ENCODE measurements at regions not wholly inside any gene's neighbourhood (a gene's known extent, or its start where the extent isn't known, plus 50 kb on each side); places are given as distances from the start of the nearest gene placed in this dataset.
A peak's percentile ranks its signal among the peaks of the same experiment; 100 is the strongest.
"Not testable (repeated sequence)": the region's sequence is repeated elsewhere in the genome, so short reads cannot be mapped to it uniquely, and the experiment has no call there.

DNA sequence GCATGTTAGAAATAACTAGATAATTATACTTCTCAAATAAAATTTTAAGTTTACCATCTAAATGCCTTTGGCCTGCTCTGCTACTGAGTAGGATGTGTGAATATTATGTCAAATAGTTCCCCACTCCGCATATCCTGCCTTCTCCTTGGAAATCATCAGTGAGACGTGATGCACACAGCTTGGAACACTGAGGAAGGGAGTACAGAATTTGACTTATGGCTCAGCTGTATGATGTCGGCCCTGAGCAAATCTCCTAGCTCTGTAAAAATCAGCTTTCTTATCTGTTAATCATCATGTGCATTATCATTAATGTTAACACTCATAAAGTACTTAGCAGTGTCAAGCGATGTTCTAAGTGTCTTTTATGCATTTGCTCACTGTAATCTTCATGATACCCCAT is 241.0 kb upstream of the ANKRD50 start:
- intact Hi-C loops (cut with DNase I), result no loop called here
- no peak for DNase-seq
- no peak for ATAC-seq

DNA sequence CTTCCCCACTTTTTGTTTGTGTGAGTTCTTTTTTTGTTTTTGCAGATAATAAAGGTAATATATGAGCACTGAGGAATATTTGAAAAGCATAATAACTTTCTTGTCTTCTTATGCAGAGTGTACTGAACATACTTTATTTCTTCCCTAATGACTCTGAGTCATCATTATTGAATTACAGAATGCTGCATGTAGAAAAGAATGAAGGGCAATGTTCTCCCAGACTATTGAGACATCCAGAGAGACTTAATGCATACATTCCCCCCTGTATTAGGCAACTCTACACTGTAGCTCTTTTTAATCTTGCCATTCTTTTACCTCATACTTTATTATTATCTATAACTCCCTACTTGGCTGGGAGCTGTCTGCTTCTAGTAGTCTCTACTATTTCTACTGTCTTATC is 240.5 kb upstream of the ANKRD50 start:
- DNase-seq (no peak), ATAC-seq (peak in 1 of 2 donors; percentile 32)
- intact Hi-C loops (cut with DNase I), result no loop called here

DNA sequence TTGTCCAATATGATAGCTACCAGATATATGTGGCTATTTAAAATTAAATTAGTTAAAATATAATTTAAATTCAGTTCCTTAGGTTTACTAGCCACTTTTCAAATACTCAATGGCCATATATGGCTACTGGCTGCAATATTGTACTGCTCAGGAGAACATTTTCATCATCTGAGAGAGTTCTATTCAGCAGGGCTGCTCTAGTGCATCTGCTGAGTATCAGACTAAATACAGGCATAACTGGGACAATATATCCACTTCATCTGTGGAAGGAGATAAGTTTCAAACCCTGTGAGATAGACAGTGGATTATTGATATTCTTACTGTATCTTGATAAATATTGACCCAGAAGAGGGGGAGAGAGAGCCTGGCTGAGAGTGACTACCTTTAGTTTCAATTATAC is 240.1 kb upstream of the ANKRD50 start:
- intact Hi-C loops (cut with DNase I), result no loop called here
- DNase-seq, result no peak
- ATAC-seq, result no peak

DNA sequence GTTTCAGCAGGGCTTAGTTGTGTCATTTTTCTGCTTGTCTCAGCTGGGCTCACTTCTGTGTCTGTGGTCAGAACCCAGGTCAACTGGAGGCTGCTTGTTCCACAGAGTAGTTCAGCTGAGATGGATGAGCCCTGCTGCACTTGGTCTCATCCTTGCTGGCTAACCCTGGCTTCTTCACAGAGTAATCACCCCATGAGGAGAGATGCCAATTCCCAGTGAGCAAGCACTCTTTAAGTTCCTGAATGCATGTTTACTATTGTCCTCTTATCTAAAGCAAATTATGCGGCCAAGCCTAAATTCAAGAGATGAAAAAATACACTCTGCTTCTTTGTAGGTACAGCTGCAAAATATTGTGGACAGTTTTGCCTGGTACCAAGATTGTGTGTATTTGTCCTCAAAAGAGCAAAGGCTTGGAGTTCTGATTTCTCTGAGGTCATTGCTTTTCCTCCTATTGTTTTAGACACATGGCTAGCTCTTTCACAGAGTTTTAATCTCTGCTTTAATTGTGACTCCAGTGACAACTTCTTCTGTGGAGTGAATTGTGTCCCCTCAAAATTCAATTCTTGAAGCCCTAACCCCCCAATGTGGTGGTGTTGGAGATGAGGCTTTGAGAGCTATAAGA is 236.6 kb upstream of the ANKRD50 start:
- DNase-seq (no peak), ATAC-seq (no peak)
- intact Hi-C loops (cut with DNase I), result no loop called here

DNA sequence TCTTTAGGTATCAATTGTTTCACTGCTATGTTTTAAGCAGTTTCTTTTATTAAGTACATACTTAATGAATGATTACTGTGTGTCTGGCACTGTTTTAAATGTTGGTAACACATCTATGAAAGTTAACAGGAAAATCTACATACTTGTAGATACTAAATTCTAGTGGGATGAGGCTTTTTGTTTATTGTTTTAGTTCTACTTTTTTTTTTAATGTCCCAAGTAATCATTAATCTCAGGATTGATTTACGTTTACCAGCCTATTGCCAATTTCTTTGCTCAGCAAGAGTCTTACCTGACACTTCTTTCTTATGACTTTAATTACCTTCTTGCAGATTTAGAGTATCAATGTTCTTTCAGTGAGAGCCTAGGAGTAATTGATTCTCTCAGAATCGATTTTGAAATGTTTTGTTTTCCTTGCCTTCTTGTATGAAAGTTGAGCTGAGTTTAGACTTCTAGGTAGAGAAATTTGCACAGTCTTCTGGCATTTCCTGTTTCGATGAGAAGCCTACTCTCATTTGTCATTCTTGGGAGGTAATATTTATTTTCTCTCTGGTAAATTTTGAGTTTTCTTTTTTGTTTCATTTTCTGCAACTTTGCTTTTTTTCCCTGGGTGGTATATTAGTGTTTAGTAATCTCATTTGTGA is 235.2 kb upstream of the ANKRD50 start:
- intact Hi-C loops (cut with DNase I), result no loop called here
- ATAC-seq, result no peak

DNA sequence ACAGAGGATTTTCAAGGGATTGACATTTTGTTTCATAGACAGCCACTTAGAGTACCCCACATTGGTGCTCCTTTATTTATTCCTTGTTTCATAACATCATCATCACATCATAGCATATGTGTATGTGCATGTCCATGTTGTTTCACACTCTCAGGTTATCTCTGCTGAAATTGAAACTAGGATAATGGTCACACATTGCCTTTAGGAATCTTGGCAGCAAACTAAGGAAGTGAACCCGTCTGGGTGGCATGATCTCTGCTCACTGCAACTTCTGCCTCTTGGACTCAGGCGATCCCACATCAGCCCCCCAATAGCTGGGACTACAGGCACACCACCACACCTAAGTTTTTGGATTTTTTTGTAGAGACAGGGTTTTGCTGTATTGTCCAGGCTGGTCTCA is 234.2 kb upstream of the ANKRD50 start:
- intact Hi-C loops (cut with DNase I), result no loop called here
- no peak for ATAC-seq
- no peak for DNase-seq

More for the DNA sequence above, 235.2 kb upstream of the ANKRD50 start:
- DNase-seq, result no peak

DNA sequence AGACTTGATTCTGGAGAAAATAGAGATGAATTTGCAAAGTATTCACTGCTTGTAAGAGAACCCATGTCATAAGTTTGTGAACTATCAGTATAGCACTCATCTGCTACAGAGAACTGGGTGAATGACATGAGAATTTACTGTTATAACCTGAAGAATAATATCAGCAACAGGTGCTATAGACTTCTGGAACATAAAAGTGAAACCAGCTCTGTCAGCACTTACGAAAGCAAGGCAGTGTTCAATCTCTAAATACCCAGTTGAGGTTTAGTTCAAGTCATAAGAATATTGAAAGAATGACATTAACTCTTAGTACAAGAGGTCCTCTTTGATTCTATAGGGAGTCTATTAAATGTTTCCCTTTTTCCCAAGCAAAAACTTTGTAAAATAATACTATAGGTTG is 232.9 kb upstream of the ANKRD50 start:
- ATAC-seq, result no peak
- intact Hi-C loops (cut with DNase I), result no loop called here
- DNase-seq, result no peak

DNA sequence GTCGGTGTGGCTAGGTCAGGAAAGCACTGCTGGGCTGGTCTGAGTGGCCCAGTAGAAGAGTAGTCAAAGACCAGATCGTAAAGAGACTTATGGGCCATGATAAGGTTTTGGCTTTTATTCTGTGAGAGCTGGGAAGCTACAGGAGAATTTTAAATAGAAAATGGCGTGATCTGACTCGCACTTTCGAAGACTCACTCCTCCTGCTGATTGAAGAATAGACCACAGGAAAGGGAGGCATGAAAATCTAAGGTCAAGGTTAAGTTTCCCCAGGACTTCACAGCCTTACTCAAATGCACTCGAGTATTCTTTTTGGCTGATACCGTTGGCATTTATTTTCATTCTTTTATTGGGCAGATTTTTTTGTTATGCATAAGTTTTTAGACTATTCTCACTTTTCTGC is 231.4 kb upstream of the ANKRD50 start:
- no peak for ATAC-seq
- intact Hi-C loops (cut with DNase I), result no loop called here
- no peak for DNase-seq

DNA sequence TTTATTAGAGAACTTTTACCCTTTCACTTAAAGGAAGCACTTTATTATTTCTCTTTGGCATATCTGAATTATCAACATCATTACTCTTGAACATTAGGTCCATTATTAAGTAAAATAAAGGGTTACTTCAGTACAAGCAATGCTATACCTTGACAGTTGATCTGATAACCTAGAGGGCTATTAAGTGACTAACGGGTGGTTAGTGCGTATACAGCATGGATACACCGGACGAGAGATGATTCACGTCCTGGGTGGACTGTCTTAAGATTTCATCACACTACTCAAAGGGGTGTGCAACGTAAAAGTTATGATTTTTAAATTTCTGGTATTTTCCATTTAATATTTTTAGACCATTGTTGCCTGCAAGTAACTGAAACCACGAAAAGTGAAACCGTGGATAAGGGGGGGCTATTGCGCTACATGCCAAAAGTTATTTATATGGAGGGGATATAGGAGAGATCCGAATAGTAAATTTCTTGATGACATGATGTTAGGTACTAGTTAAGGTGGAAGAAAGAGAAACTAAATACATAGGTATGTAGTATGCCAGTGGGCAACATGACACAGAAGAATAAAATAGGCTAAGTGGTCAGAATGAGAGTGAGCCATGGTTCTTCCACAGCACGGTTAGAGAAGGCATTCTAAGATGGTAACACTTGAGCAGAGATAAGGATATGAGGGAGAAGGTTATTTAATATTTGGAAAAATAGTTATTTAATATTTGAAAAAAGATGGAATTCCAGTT is 230.8 kb upstream of the ANKRD50 start:
- intact Hi-C loops (cut with DNase I), result no loop called here
- no peak for DNase-seq
- no peak for ATAC-seq

DNA sequence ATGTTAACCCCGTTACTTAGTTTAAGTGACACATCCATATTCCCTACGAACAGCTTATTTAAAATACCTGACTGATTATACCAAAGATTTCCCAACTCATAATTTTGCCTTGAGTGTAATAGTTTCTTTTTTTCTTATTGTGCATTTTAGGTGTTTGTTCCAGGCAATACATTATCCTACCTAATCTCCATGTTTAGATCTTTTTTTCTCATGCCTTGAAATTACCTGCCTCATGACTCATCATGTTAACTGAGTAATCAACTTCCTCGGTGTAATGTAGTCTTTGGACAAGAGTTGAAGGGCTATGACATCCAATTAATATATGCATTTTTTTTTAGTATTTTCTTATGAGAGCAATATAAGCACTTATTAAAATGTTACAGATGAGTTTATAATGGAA is 228.7 kb upstream of the ANKRD50 start:
- DNase-seq (no peak), ATAC-seq (no peak)
- intact Hi-C loops (cut with DNase I), result no loop called here

DNA sequence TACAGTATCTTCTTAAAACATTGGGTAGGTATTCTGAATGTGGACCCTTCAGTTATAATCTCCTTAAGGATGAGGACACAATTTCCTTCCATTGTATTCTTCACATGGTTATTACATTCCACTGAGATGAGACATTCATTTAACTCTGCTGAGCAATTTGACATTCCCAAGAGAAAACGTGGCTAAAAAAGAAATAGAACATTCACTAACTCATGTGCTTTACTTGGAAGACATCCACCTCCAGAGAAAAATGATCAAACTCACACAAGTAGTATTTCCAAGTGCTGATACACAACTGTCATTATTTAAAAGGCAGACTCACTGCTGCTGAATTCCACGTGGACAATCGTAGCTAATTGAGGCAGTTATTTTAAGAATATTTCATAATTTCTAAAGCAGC is 227.9 kb upstream of the ANKRD50 start:
- intact Hi-C loops (cut with DNase I), result no loop called here
- DNase-seq, result no peak
- ATAC-seq, result peak; percentile 60 to 81

DNA sequence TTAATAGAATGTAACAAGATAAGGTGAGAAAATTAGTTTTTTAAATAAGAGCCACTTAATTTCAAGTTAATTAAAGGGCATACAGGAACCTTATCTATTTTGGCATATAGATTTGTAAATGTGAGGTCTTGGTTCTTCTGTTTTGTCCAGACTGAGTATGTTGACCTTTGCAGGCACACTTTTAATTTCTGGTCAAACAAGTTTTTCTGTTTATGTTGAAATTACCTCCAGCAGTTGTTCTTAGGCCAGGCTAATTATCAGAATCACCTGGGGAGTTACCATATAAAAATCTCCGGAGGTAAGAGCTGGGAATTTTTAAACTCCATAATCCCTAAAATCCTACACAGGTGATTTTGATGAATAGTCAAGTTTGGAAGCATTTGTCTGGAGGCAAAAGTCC is 227.4 kb upstream of the ANKRD50 start:
- ATAC-seq, result no peak
- no peak for DNase-seq
- intact Hi-C loops (cut with DNase I), result loop anchor here in 1 of 2 donors (10.0 kb wide), 1 partner anchor 225 kb away; the partner anchor contains the start of gene ANKRD50

DNA sequence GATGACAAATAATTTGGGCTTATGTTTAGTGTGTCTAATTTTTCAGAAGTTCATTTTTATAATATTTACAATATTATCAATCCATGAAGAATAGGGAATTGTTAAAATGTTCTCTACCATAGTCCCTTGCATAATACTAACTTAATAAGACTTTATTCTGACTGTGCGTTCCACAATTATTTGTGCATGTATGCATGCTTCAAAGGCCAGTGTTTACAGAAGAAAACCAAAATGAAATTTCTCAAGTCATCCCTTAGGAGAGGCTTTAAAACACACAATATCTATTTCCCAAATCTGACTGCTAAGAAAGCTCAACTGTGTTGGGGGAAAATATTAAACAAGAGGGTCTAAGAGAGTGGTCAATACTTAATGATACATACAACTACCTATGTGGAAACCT is 226.3 kb upstream of the ANKRD50 start:
- DNase-seq, result no peak

DNA sequence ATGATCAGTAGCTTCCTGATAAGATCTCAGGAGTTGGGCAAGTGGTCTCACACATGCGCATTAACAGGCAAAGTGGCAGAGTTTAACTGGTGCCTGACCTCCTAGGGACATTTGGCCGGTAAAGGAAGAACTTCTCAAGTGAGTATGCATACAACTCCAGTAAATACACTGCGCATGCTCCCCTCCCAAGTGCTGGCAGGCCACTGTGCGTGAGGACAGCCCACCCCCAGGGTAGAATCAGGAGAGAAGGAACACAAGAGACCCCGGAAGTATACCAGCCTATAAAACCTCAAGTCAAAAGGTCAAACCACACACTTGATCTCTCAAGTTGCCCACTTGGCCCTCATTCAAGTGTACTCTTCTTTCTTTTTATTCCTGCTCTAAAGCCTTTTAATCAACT is 225.5 kb upstream of the ANKRD50 start:
- DNase-seq (no peak), ATAC-seq (no peak)
- intact Hi-C loops (cut with DNase I), result loop anchor here in 1 of 2 donors (10.0 kb wide), 1 partner anchor 223 kb away; the partner anchor contains the start of gene ANKRD50

More for the DNA sequence above, 226.3 kb upstream of the ANKRD50 start:
- intact Hi-C loops (cut with DNase I), result loop anchor here in 1 of 2 donors (10.0 kb wide), 1 partner anchor 224 kb away; the partner anchor contains the start of gene ANKRD50
- ATAC-seq, result no peak

DNA sequence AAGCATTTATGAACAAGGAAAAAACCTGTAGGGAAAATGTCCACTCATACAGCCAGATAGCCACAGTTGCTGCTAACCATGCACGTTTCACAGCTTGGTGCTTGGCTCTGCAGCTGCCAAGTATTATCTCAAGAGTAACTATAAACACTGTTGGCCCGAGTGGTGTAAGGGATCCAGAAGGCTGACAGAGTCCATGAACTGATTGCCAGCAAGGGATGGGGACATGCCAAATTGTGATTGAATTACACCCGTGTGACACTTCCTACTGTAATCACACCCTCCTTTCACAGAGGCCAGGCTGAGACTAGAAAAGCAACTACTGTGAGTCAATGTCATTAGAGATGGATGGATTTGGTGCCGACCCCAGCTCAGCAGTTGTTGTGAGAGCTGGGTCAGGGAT is 223.9 kb upstream of the ANKRD50 start:
- intact Hi-C loops (cut with DNase I), result loop anchor here in 1 of 2 donors (10.0 kb wide), 1 partner anchor 222 kb away; the partner anchor contains the start of gene ANKRD50
- peak; percentile 94 to 98 for ATAC-seq
- DNase-seq, result peak; percentile 66

DNA sequence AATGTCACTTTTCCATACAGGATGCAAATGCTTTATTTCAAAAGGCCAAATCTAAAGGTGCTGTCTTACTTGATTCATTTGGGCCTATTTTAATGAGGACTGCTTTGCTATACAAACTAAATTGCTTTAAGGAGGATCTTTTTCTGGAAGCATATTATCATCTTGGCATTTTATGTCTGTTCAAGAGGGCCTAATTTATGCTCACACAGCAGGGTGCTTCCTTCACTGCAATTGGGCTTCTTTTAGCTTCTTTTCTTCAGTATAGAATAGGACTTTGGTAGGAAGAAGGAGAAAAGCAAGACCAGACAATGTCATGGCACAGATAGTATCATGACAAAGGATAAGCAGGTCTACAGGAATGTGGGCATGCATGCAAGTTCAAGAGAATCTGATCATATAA is 222.4 kb upstream of the ANKRD50 start:
- ATAC-seq, result no peak
- intact Hi-C loops (cut with DNase I), result loop anchor here in 1 of 2 donors (10.0 kb wide), 1 partner anchor 220 kb away; the partner anchor contains the start of gene ANKRD50
- no peak for DNase-seq

DNA sequence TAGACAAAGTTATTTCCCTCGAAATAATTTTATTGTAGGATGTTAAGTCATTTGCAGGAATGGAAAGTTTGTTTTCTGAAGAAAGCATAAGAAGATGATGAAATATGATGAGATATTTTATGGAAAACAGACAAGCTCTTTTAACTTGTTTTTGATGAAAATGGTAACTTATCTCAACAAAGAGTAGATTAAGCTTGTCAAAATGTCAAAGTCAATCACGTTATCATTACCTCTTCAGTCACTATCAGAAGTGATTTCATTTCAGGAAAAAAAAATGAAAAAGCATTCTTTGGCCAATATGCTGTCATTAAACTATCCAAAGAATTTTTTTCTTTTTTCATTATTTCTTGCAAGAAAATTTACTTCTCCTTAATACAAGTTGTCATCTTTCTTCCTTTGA is 221.0 kb upstream of the ANKRD50 start:
- intact Hi-C loops (cut with DNase I), result loop anchor here in 1 of 2 donors (10.0 kb wide), 1 partner anchor 219 kb away; the partner anchor contains the start of gene ANKRD50
- DNase-seq, result no peak
- ATAC-seq, result no peak

DNA sequence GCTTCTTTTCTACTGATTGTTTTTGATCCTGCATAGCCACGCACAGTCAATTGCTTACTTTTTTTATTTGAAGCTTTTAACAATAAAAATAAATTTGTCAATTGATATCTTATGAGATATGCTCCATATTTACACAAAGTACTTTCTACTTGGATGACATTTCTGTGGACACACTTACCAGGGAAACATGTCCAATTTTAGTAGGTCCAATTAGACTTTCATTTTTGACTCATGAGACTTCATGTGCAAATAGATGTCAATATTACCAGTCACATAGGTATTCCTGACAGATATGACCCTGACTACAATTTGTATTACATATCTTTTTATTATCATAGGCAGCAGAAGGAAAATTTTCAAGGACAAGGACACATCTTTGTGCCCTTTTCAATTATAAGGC is 219.9 kb upstream of the ANKRD50 start:
- no peak for ATAC-seq
- intact Hi-C loops (cut with DNase I), result loop anchor here in 1 of 2 donors (10.0 kb wide), 1 partner anchor 218 kb away; the partner anchor contains the start of gene ANKRD50
- DNase-seq, result no peak

DNA sequence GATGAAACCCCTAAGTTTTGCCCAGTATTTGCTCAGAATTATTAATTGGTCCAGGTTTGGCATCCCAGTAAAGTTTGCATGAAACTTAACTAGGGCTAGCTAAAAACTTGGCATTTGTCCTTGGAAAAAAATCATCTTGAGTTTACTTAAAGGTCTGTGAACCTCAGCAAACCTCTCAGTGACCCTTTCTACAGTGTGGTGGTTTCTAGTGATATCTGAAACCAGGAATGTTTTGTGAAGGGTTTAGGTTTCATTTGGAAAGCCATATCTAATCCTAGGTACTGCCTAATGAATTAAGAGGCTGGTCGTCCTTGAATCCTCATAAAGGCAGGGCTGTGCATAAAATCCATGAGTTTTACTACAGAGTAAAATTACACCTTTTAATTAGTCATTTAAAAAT is 218.5 kb upstream of the ANKRD50 start:
- intact Hi-C loops (cut with DNase I), result loop anchor here in 1 of 2 donors (10.0 kb wide), 1 partner anchor 216 kb away; the partner anchor contains the start of gene ANKRD50
- no peak for DNase-seq
- ATAC-seq, result no peak

DNA sequence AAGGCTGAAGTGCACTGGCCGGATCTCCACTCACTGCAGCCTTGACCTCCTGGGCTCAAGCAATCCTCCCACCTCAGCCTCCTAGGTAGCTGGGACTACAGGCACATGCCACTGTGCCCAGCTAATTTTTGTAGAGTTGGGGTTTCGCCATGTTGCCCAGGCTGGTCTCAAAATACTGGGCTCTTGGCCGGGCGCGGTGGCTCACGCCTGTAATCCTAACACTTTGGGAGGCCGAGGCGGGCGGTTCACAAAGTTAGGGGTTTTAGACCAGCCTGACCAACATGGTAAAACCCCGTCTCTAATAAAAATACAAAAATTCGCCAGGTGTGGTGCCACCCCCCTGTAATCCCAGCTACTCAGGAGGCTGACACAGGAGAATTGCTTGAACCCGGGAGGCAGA is 210.2 kb upstream of the ANKRD50 start:
- ATAC-seq; intact Hi-C loops (cut with DNase I); DNase-seq: not testable (repeated sequence)

All from left cardiac atrium (tissue), 4 donors.